ENCODE measurements at regions not wholly inside any gene's neighbourhood (a gene's known extent, or its start where the extent isn't known, plus 50 kb on each side); places are given as distances from the start of the nearest gene placed in this dataset.

GRCh38 chr16:13448346-13448745 is 471.6 kb upstream of the ERCC4 start:
- no peak for DNase-seq (ENCODE audit: low spot score)
- H3K79me2 ChIP-seq (ENCODE audit: insufficient read depth, low read length) = no peaks in the 10 kb centered on the region
- TF ChIP-seq ZNF792 (CRISPR knock-in tag; IDR thresholded peaks at IDR 0.05) (no peak), MLX (CRISPR knock-in tag; IDR thresholded peaks at IDR 0.05) (no peak), ZNF773 (CRISPR knock-in tag; IDR thresholded peaks at IDR 0.05; ENCODE audit: borderline replicate concordance) (no peak), HDAC6 (IDR thresholded peaks at IDR 0.05; ENCODE audit: low read depth, low read length) (no peak), ZMAT5 (CRISPR knock-in tag; IDR thresholded peaks at IDR 0.05; ENCODE audit: borderline replicate concordance, low read depth) (no peak), POLR2A (IDR thresholded peaks at IDR 0.05; ENCODE audit: insufficient read depth in 1 of 2, low read depth in 2 of 2, low read length in 2 of 2) (no peak)
- WGBS (ENCODE audit: low lambda C conversion rate) = 13% methylated on average over 4 of the region's 4 CpGs
- no peak overlapping the region for H3K4me3 ChIP-seq (replicated peaks in 1 of 3; ENCODE audit: insufficient read depth in 1 of 3, low read depth in 2 of 3, low read length in 3 of 3)
- no peak overlapping the region for H3K4me2 ChIP-seq (ENCODE audit: low read depth, low read length)
- H3K9ac ChIP-seq (ENCODE audit: insufficient read depth, low read depth, low read length) = no peak overlapping the region
- no peak for FAIRE-seq
- H4K20me1 ChIP-seq (ENCODE audit: insufficient read depth, low read length) = no peaks in the 10 kb centered on the region
- in situ Hi-C loops (cut with HindIII; ENCODE audit: extremely low pct_ligation_motif_present, low pct_unique_long_range_greater_than_20kb) (no loop called here), intact Hi-C loops (cut with micrococcal nuclease; ENCODE audit: unreplicated experiment) (no loop called here)
- H3K9me3 ChIP-seq (ENCODE audit: low read length) = no peaks in the 10 kb centered on the region
- no peaks in the 10 kb centered on the region for H3K4me1 ChIP-seq (ENCODE audit: insufficient read depth, low read length)
- no peak overlapping the region for H3K27ac ChIP-seq (ENCODE audit: extremely low read length, insufficient read depth, low read length)
- no peak for ATAC-seq
- H3K27me3 ChIP-seq (ENCODE audit: control insufficient read depth in 1 of 2, insufficient read depth in 2 of 2, low read length in 2 of 2) = peaks cover 0 to 8% of the 10 kb centered on the region in 2 experiments; a peak in 1 of 5 replicates
- H3K36me3 ChIP-seq (replicated peaks in 1 of 2; ENCODE audit: control insufficient read depth in 1 of 2, insufficient read depth in 2 of 2, low read length in 2 of 2) = no peaks in the 10 kb centered on the region
- POLR2A ChIA-PET = no interaction called here
- no peak overlapping the region for H2AFZ ChIP-seq (ENCODE audit: low read length)
- BruUV-seq (replicated peaks) = no TSS peak
- CTCF ChIA-PET (ENCODE audit: low intra/inter-chr PET ratio, low total read pairs) = no interaction called here

- no peak overlapping the region for H3K9ac ChIP-seq (ENCODE audit: insufficient read depth, low read depth, low read length)
- H4K20me1 ChIP-seq (ENCODE audit: insufficient read depth, low read length) = no peaks in the 10 kb centered on the region
- CTCF ChIA-PET (ENCODE audit: low intra/inter-chr PET ratio, low total read pairs) = interaction anchor here (1.2 to 3.2 kb wide), 5 partner anchors 27 to 1113 kb away, joined by 5 to 42 read pairs (median 7); no protein-coding TSS in a partner anchor
- DNase-seq (ENCODE audit: low spot score) (no peak), FAIRE-seq (no peak), ATAC-seq (no peak)
- no peak for TF ChIP-seq ZUFSP (CRISPR knock-in tag; IDR thresholded peaks at IDR 0.05; ENCODE audit: borderline replicate concordance)
- no peak for TF ChIP-seq CAMTA2 (CRISPR knock-in tag; IDR thresholded peaks at IDR 0.05; ENCODE audit: borderline replicate concordance)
- no peak for TF ChIP-seq ZNF292 (CRISPR knock-in tag; IDR thresholded peaks at IDR 0.05; ENCODE audit: borderline replicate concordance, low read depth)
- TF ChIP-seq ZMAT3 (CRISPR knock-in tag; conservative IDR thresholded peaks at IDR 0.05) = no peak
- TF ChIP-seq ELF4 (CRISPR knock-in tag; IDR thresholded peaks at IDR 0.05; ENCODE audit: borderline replicate concordance) = no peak
- TF ChIP-seq MTF1 (CRISPR knock-in tag; IDR thresholded peaks at IDR 0.05) = no peak
- no peak overlapping the region for H3K4me2 ChIP-seq (ENCODE audit: low read depth, low read length)
- intact Hi-C loops (cut with micrococcal nuclease; ENCODE audit: unreplicated experiment) (no loop called here), in situ Hi-C loops (cut with HindIII; ENCODE audit: extremely low pct_ligation_motif_present, low pct_unique_long_range_greater_than_20kb) (loop anchor here (5.0 kb wide), 1 partner anchor 566 kb away; no protein-coding TSS in a partner anchor)
- no peaks in the 10 kb centered on the region for H3K4me1 ChIP-seq (ENCODE audit: insufficient read depth, low read length)
- H3K27ac ChIP-seq (ENCODE audit: extremely low read length, insufficient read depth, low read length) = no peak overlapping the region
- H3K79me2 ChIP-seq (ENCODE audit: insufficient read depth, low read length) = no peaks in the 10 kb centered on the region
- BruUV-seq (replicated peaks) = no TSS peak
- H3K4me3 ChIP-seq (replicated peaks in 1 of 3; ENCODE audit: insufficient read depth in 1 of 3, low read depth in 2 of 3, low read length in 3 of 3) = no peak overlapping the region
- WGBS (ENCODE audit: low lambda C conversion rate) = 0% methylated on average over 2 of the region's 2 CpGs
- no peak overlapping the region for H2AFZ ChIP-seq (ENCODE audit: low read length)
- POLR2A ChIA-PET = interaction anchor here (1.0 kb wide), 1 partner anchor 838 kb away, joined by 3 read pairs; no protein-coding TSS in a partner anchor
- no peaks in the 10 kb centered on the region for H3K9me3 ChIP-seq (ENCODE audit: low read length)
- H3K36me3 ChIP-seq (replicated peaks in 1 of 2; ENCODE audit: control insufficient read depth in 1 of 2, insufficient read depth in 2 of 2, low read length in 2 of 2) = no peaks in the 10 kb centered on the region
- H3K27me3 ChIP-seq (ENCODE audit: control insufficient read depth in 1 of 2, insufficient read depth in 2 of 2, low read length in 2 of 2) = peaks cover 0 to 2% of the 10 kb centered on the region in 2 experiments; a peak in 1 of 5 replicates
Observed at GRCh38 chr16:13453325-13453724, 466.6 kb upstream of the ERCC4 start.
